B cell (primary cell): ENCODE measurements at regions not wholly inside any gene's neighbourhood (a gene's known extent, or its start where the extent isn't known, plus 50 kb on each side); places are given as distances from the start of the nearest gene placed in this dataset.

Experiments used
- ATAC-seq: fragments of 200-7000 bp; cut with Tn5 transposase; one replicate; pipeline ENCODE4 v1.10.0; 2021; ENCODE audit warnings: low read depth, mild to moderate bottlenecking, moderate number of reproducible peaks, moderate library complexity
- CTCF ChIA-PET: fragments of 350-600 bp; sonication (Branson Sonifier 250); formaldehyde crosslinking; loops from one replicate; lab custom pipeline; 2021; ENCODE audit warnings: antibody characterized with exemption, inconsistent platforms; lab: Charles Lee
- POLR2A ChIA-PET: fragments of 350-600 bp; sonication (Branson Sonifier 250); formaldehyde crosslinking; loops from one replicate; lab custom pipeline; 2021; ENCODE audit warnings: antibody characterized with exemption; lab: Charles Lee
- DNase-seq: peaks from one replicate; pipeline ENCODE4 v3.0.0; 2013
- H2AFZ ChIP-seq: 2 replicates; pipeline ENCODE4 v1.6.1; 2012; ENCODE audit warnings: mild to moderate bottlenecking, low read depth, low read length; ENCODE audit not compliant: insufficient read depth, poor library complexity, severe bottlenecking
- H3K27ac ChIP-seq, 2 donors: 1 replicate in 1 of 2; 2 replicates in 1 of 2; pipeline ENCODE4 v1.5.1; 2012 to 2013; ENCODE audit warnings: low read length in 2 of 2, mild to moderate bottlenecking in 2 of 2, moderate library complexity in 1 of 2
- H3K27me3 ChIP-seq, 4 experiments: fragments of 200-600 bp in 1 of 4; sonication (generic) in 1 of 4; replicated peaks in 1 of 4; 1 replicate in 2 of 4; 2 replicates in 2 of 4; pipeline versions ENCODE4 v1.6.1 to v1.7.0; 2013 to 2016; ENCODE audit warnings: low read length in 3 of 4, mild to moderate bottlenecking in 2 of 4, mixed read lengths in 1 of 4, moderate library complexity in 1 of 4; ENCODE audit not compliant: insufficient read depth in 4 of 4, control insufficient read depth in 3 of 4; ENCODE audit errors: control extremely low read depth in 1 of 4
- H3K36me3 ChIP-seq, 2 experiments: replicated peaks in 1 of 2; 1 replicate in 1 of 2; 2 replicates in 1 of 2; pipeline versions ENCODE4 v1.6.1 to v1.7.1; 2013; ENCODE audit warnings: low read length in 1 of 2; ENCODE audit not compliant: insufficient read depth in 2 of 2, control insufficient read depth in 1 of 2; ENCODE audit errors: control extremely low read depth in 1 of 2, extremely low read depth in 1 of 2
- H3K4me1 ChIP-seq, 2 donors: fragments of 200-600 bp in 1 of 2; sonication (generic) in 1 of 2; 1 replicate in 1 of 2; 2 replicates in 1 of 2; pipeline versions ENCODE4 v1.5.1 to v1.6.1; 2013 to 2017; ENCODE audit warnings: low read length in 2 of 2; ENCODE audit not compliant: control insufficient read depth in 2 of 2, insufficient read depth in 2 of 2
- H3K4me2 ChIP-seq: replicated peaks from 2 replicates; pipeline ENCODE3; 2012; ENCODE audit warnings: mild to moderate bottlenecking, low read depth, low read length; ENCODE audit not compliant: poor library complexity, severe bottlenecking
- H3K4me3 ChIP-seq, 5 experiments: fragments of 200-600 bp in 1 of 5; sonication (generic) in 1 of 5; 1 replicate in 3 of 5; 2 replicates in 2 of 5; pipeline versions ENCODE4 v1.5.1 to v1.7.0; 2011 to 2016; ENCODE audit warnings: low read length in 4 of 5, mild to moderate bottlenecking in 4 of 5, low read depth in 2 of 5, control low read depth in 1 of 5, moderate library complexity in 1 of 5; ENCODE audit not compliant: insufficient read depth in 1 of 5; ENCODE audit errors: control extremely low read depth in 1 of 5, extremely low read depth in 1 of 5
- H3K79me2 ChIP-seq: fragments of 200-600 bp; sonication (generic); one replicate; pipeline ENCODE4 v1.6.0; 2016; ENCODE audit warnings: low read length; ENCODE audit not compliant: control insufficient read depth, insufficient read depth
- H3K9ac ChIP-seq: fragments of 200-600 bp; sonication (generic); 2 replicates; pipeline ENCODE4 v1.6.1; 2017; ENCODE audit warnings: mild to moderate bottlenecking, low read length, moderate library complexity
- H3K9me3 ChIP-seq, 3 donors: one replicate each; pipeline versions ENCODE4 v1.6.1 to v1.7.1; 2013; ENCODE audit warnings: low read length in 2 of 3; ENCODE audit not compliant: control insufficient read depth in 2 of 3, insufficient read depth in 1 of 3; ENCODE audit errors: control extremely low read depth in 1 of 3
- H4K20me1 ChIP-seq: 2 replicates; pipeline ENCODE4 v1.6.0; 2012; ENCODE audit warnings: mild to moderate bottlenecking, low read length; ENCODE audit not compliant: insufficient read depth, control insufficient read depth, poor library complexity, severe bottlenecking
- H3K27ac Mint-ChIP-seq: one replicate; pipeline ENCODE4 v1.8.0; 2021; ENCODE audit warnings: mixed read lengths
- H3K27me3 Mint-ChIP-seq: one replicate; pipeline ENCODE4 v1.8.0; 2021; ENCODE audit warnings: mixed read lengths
- H3K4me1 Mint-ChIP-seq: one replicate; pipeline ENCODE4 v1.8.0; 2021; ENCODE audit warnings: mixed read lengths
- H3K4me3 Mint-ChIP-seq: one replicate; pipeline ENCODE4 v1.8.0; 2021; ENCODE audit warnings: mixed read lengths
- H3K9me3 Mint-ChIP-seq: one replicate; pipeline ENCODE4 v1.8.0; 2022; ENCODE audit warnings: mixed read lengths; ENCODE audit not compliant: insufficient read depth
- EZH2 ChIP-seq: IDR thresholded peaks from 2 replicates; pipeline ENCODE4 v1.6.1; 2012; ENCODE audit warnings: borderline replicate concordance, low read depth, mild to moderate bottlenecking, moderate library complexity, low read length; ENCODE audit not compliant: insufficient read depth, poor library complexity, severe bottlenecking
- WGBS: methylation state at CpG from one replicate; pipeline ENCODE4 v1.1.5; 2013; ENCODE audit warnings: missing lambda C conversion rate; ENCODE audit not compliant: insufficient coverage; 5-methylcytosine and 5-hydroxymethylcytosine counted together
- intact Hi-C: fragments of 100-400 bp; cut with micrococcal nuclease; formaldehyde crosslinking; loops from one replicate; pipeline ENCODE4 v1.10.0; 2022
- TF ChIP-seq, protein P1 (sequence below): fragments of 200-600 bp; IDR thresholded peaks from one replicate; pipeline ENCODE4 v1.8.0; 2022; ENCODE audit warnings: antibody characterized with exemption, mild to moderate bottlenecking

DNA sequence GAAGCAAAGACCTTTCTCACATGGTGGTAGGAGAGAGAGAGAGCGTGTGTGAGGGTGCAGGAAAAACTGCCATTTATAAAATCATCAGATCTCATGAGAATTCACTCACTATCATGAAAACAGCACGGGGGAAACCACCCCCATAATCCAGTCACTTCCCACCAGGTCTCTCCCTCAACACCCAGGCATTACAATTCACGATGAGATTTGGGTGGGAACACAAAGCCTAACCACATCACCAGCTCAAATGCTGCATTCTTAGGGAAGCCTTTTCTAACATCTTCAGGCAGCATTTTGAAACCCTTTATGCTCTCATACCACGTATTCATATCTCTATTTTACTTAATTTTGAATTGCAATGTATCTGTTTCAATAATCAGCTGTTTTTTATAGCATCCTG lies 165.9 kb downstream of the TMTC3 start:
- no peaks in the 10 kb centered on the region for H3K79me2 ChIP-seq
- no peaks in the 10 kb centered on the region for H3K4me1 ChIP-seq
- ChIA-PET POLR2A (no interaction called here), CTCF (no interaction called here)
- no peaks in the 10 kb centered on the region for H3K36me3 ChIP-seq
- 65% methylated on average over 2 of the region's 4 CpGs for WGBS
- Mint-ChIP-seq H3K27me3 (no peaks in the 10 kb centered on the region), H3K4me1 (no peaks in the 10 kb centered on the region), H3K27ac (no peak overlapping the region), H3K4me3 (no peak overlapping the region), H3K9me3 (no peaks in the 10 kb centered on the region)
- no peak for TF ChIP-seq EZH2
- TF ChIP-seq, protein P1, sequence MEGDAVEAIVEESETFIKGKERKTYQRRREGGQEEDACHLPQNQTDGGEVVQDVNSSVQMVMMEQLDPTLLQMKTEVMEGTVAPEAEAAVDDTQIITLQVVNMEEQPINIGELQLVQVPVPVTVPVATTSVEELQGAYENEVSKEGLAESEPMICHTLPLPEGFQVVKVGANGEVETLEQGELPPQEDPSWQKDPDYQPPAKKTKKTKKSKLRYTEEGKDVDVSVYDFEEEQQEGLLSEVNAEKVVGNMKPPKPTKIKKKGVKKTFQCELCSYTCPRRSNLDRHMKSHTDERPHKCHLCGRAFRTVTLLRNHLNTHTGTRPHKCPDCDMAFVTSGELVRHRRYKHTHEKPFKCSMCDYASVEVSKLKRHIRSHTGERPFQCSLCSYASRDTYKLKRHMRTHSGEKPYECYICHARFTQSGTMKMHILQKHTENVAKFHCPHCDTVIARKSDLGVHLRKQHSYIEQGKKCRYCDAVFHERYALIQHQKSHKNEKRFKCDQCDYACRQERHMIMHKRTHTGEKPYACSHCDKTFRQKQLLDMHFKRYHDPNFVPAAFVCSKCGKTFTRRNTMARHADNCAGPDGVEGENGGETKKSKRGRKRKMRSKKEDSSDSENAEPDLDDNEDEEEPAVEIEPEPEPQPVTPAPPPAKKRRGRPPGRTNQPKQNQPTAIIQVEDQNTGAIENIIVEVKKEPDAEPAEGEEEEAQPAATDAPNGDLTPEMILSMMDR, result no peak
- no peak for ATAC-seq
- H4K20me1 ChIP-seq, result no peaks in the 10 kb centered on the region
- no peak overlapping the region for H2AFZ ChIP-seq
- intact Hi-C loops, result no loop called here
- H3K4me3 ChIP-seq, result no peak overlapping the region
- H3K9ac ChIP-seq, result no peak overlapping the region
- no peak for DNase-seq
- H3K27ac ChIP-seq, result no peak overlapping the region
- H3K4me2 ChIP-seq, result no peak overlapping the region
- no peaks in the 10 kb centered on the region for H3K27me3 ChIP-seq
- H3K9me3 ChIP-seq, result no peaks in the 10 kb centered on the region

DNA sequence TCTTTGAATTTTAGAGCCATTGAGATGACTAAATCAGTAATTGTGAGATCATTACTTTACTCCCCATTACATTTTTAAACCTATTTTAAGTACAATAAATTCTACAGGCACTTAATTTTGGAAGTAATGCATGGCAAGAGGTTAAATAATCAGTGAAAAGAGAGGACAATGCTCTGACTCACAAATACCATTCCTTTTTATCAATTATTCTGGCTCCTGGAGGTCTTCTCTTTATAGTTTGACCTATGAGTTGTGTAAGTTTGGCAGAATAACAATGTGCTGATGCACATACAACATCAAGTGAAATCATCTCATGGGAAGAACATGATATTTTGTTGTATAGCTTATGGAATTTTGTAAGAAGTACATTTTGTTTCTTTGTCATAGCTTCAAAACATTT lies 166.7 kb downstream of the TMTC3 start:
- Histone ChIP-seq H3K4me1 (no peaks in the 10 kb centered on the region), H3K79me2 (no peaks in the 10 kb centered on the region), H3K27me3 (no peaks in the 10 kb centered on the region), H3K9me3 (no peaks in the 10 kb centered on the region), H3K36me3 (no peaks in the 10 kb centered on the region), H3K4me2 (no peak overlapping the region), H3K27ac (no peak overlapping the region), H3K4me3 (no peak overlapping the region), H3K9ac (no peak overlapping the region), H2AFZ (no peak overlapping the region), H4K20me1 (no peaks in the 10 kb centered on the region)
- CTCF ChIA-PET, result no interaction called here
- no peaks in the 10 kb centered on the region for H3K9me3 Mint-ChIP-seq
- H3K27me3 Mint-ChIP-seq, result no peaks in the 10 kb centered on the region
- ATAC-seq (no peak), DNase-seq (no peak)
- H3K27ac Mint-ChIP-seq, result no peak overlapping the region
- H3K4me3 Mint-ChIP-seq, result no peak overlapping the region
- intact Hi-C loops, result no loop called here
- TF ChIP-seq, protein P1, result no peak
- POLR2A ChIA-PET, result no interaction called here
- no peaks in the 10 kb centered on the region for H3K4me1 Mint-ChIP-seq
